Jurkat, Clone E6-1 (cell line): ENCODE measurements at regions not wholly inside any gene's neighbourhood (a gene's known extent, or its start where the extent isn't known, plus 50 kb on each side); places are given as distances from the start of the nearest gene placed in this dataset.

Experiments used
- DNase-seq: peaks from one replicate; pipeline ENCODE4 v3.0.0-alpha.2; 2011; ENCODE audit warnings: low read depth, low spot score
- H3K4me3 ChIP-seq: 2 replicates; pipeline ENCODE4 v1.5.1; 2011; ENCODE audit warnings: mild to moderate bottlenecking, low read length, control low read depth, moderate library complexity

GRCh38 chr6:33953171-33953570 lies 149.4 kb upstream of the MLN start:
- no peak overlapping the region for H3K4me3 ChIP-seq
- no peak for DNase-seq

- H3K4me3 ChIP-seq: no peak overlapping the region
- DNase-seq: no peak
These were observed 148.2 kb upstream of the MLN start for GRCh38 chr6:33952016-33952415.

- no peak overlapping the region for H3K4me3 ChIP-seq
- no peak for DNase-seq
These were observed 147.4 kb upstream of the MLN start for GRCh38 chr6:33950891-33951889.

- DNase-seq: no peak
- no peak overlapping the region for H3K4me3 ChIP-seq
These were observed 146.7 kb upstream of the MLN start for GRCh38 chr6:33950472-33950881.

GRCh38 chr6:33949877-33950435 lies 146.2 kb upstream of the MLN start:
- DNase-seq: no peak
- no peak overlapping the region for H3K4me3 ChIP-seq

GRCh38 chr6:33949111-33949510 lies 145.3 kb upstream of the MLN start:
- DNase-seq: no peak
- H3K4me3 ChIP-seq: no peak overlapping the region

- H3K4me3 ChIP-seq: no peak overlapping the region
- no peak for DNase-seq
These were observed 144.3 kb upstream of the MLN start for GRCh38 chr6:33947916-33948594.

- no peak overlapping the region for H3K4me3 ChIP-seq
- DNase-seq: no peak
These were observed 143.2 kb upstream of the MLN start for GRCh38 chr6:33947047-33947446.

- DNase-seq: no peak
- H3K4me3 ChIP-seq: no peak overlapping the region
These were observed 142.1 kb upstream of the MLN start for GRCh38 chr6:33945931-33946330.

- DNase-seq: no peak
- H3K4me3 ChIP-seq: no peak overlapping the region
These were observed 141.0 kb upstream of the MLN start for GRCh38 chr6:33944686-33945411.

- DNase-seq: no peak
These were observed 133.1 kb upstream of the MLN start for GRCh38 chr6:33936886-33937285.

GRCh38 chr6:33935439-33936080 lies 131.8 kb upstream of the MLN start:
- DNase-seq: no peak
- H3K4me3 ChIP-seq: no peak overlapping the region

More at GRCh38 chr6:33936886-33937285, 133.1 kb upstream of the MLN start:
- H3K4me3 ChIP-seq: no peak overlapping the region

GRCh38 chr6:33934731-33935270 lies 131.0 kb upstream of the MLN start:
- DNase-seq: no peak
- H3K4me3 ChIP-seq: no peak overlapping the region

- H3K4me3 ChIP-seq: no peak overlapping the region
- no peak for DNase-seq
These were observed 129.3 kb upstream of the MLN start for GRCh38 chr6:33933101-33933500.

- H3K4me3 ChIP-seq: no peak overlapping the region
- DNase-seq: no peak
These were observed 128.0 kb upstream of the MLN start for GRCh38 chr6:33931799-33932198.

GRCh38 chr6:33929575-33930288 lies 125.9 kb upstream of the MLN start:
- H3K4me3 ChIP-seq: no peak overlapping the region
- DNase-seq: no peak

- no peak for DNase-seq
- no peak overlapping the region for H3K4me3 ChIP-seq
These were observed 123.8 kb upstream of the MLN start for GRCh38 chr6:33927616-33928015.

- no peak for DNase-seq
- no peak overlapping the region for H3K4me3 ChIP-seq
These were observed 123.3 kb upstream of the MLN start for GRCh38 chr6:33927112-33927511.
